HepG2 (cell line): ENCODE measurements at regions not wholly inside any gene's neighbourhood (a gene's known extent, or its start where the extent isn't known, plus 50 kb on each side); places are given as distances from the start of the nearest gene placed in this dataset.

Source experiments
- ATAC-seq: fragments of 200-7000 bp; cut with Tn5 transposase; 3 replicates; pipeline ENCODE4 v1.9.1; 2020; ENCODE audit warnings: mild to moderate bottlenecking, moderate library complexity
- BruUV-seq: library from RNA; stranded (reverse); fragments of 400-500 nt; replicated peaks from 2 replicates; lab custom pipeline; 2021; lab: Mats Ljungman, UMichigan
- CTCF ChIA-PET: fragments of 300-600 bp; formaldehyde crosslinking; extraction: SDS; loops from one replicate; lab custom pipeline; 2021; ENCODE audit warnings: low total read pairs, inconsistent platforms, low intra/inter-chr PET ratio; lab: Yijun Ruan, JAX
- POLR2A ChIA-PET: fragments of 350-600 bp; sonication (Branson Sonifier 250); formaldehyde crosslinking; loops from one replicate; lab custom pipeline; 2020; ENCODE audit warnings: antibody characterized with exemption, inconsistent platforms; lab: Yijun Ruan, JAX
- DNase-seq: peaks from one replicate; pipeline ENCODE4 v3.0.0-alpha.2; 2015; ENCODE audit warnings: low spot score
- FAIRE-seq: peaks from 3 replicates; lab custom pipeline; 2011; peaks lifted over from hg19 to GRCh38; lab: Jason Lieb, UNC
- H2AFZ ChIP-seq: one replicate; pipeline ENCODE4 v1.6.1; 2011; ENCODE audit warnings: low read length, inconsistent platforms
- H3K27ac ChIP-seq: fragments of 300-600 bp; 3 replicates; pipeline ENCODE4 v1.8.0; 2011; ENCODE audit warnings: mixed run types, mild to moderate bottlenecking, mixed read lengths, low read length, inconsistent platforms; ENCODE audit not compliant: insufficient read depth; ENCODE audit errors: extremely low read length
- H3K27me3 ChIP-seq, 2 experiments: fragments of 200-600 bp in 1 of 2; 2 replicates in 1 of 2; 3 replicates in 1 of 2; pipeline versions ENCODE4 v1.6.0 to v1.8.0; 2011; ENCODE audit warnings: low read length in 2 of 2, mild to moderate bottlenecking in 2 of 2, moderate library complexity in 2 of 2, inconsistent platforms in 1 of 2; ENCODE audit not compliant: insufficient read depth in 2 of 2, control insufficient read depth in 1 of 2
- H3K36me3 ChIP-seq, 2 experiments: fragments of 200-600 bp in 1 of 2; replicated peaks in 1 of 2; 2 replicates in 1 of 2; 3 replicates in 1 of 2; pipeline versions ENCODE4 v1.5.1 to v1.8.0; 2011; ENCODE audit warnings: low read length in 2 of 2, inconsistent platforms in 1 of 2; ENCODE audit not compliant: insufficient read depth in 2 of 2, control insufficient read depth in 1 of 2
- H3K4me1 ChIP-seq: 2 replicates; pipeline ENCODE4 v1.5.1; 2012; ENCODE audit warnings: low read length, inconsistent platforms; ENCODE audit not compliant: insufficient read depth
- H3K4me2 ChIP-seq: 2 replicates; pipeline ENCODE4 v1.6.0; 2011; ENCODE audit warnings: low read depth, low read length, inconsistent platforms
- H3K4me3 ChIP-seq, 3 experiments: fragments of 200-600 bp in 1 of 3; sonication (generic), shearing (Covaris generic) in 1 of 3; replicated peaks in 1 of 3; 2 replicates each; pipeline ENCODE4 v1.5.1; 2011 to 2016; ENCODE audit warnings: low read length in 3 of 3, inconsistent platforms in 2 of 3, low read depth in 2 of 3, mild to moderate bottlenecking in 2 of 3, control low read depth in 1 of 3, mixed read lengths in 1 of 3; ENCODE audit not compliant: insufficient read depth in 1 of 3
- H3K79me2 ChIP-seq: one replicate; pipeline ENCODE4 v1.6.1; 2011; ENCODE audit warnings: low read length, inconsistent platforms; ENCODE audit not compliant: insufficient read depth
- H3K9ac ChIP-seq: 2 replicates; pipeline ENCODE4 v1.6.0; 2011; ENCODE audit warnings: mild to moderate bottlenecking, low read depth, low read length, inconsistent platforms; ENCODE audit not compliant: insufficient read depth
- H3K9me3 ChIP-seq: 2 replicates; pipeline ENCODE4 v1.5.1; 2012; ENCODE audit warnings: mild to moderate bottlenecking, low read length
- H4K20me1 ChIP-seq: 2 replicates; pipeline ENCODE4 v1.6.0; 2011; ENCODE audit warnings: inconsistent platforms, mild to moderate bottlenecking, low read length, moderate library complexity; ENCODE audit not compliant: insufficient read depth
- ZNF549 ChIP-seq: sonication (generic); formaldehyde crosslinking; IDR thresholded peaks from 2 replicates; pipeline ENCODE4 v1.5.0; 2020; ENCODE audit warnings: missing genetic modification reagents
- WGBS: methylation state at CpG from one replicate; pipeline ENCODE4 v1.1.6; 2017; ENCODE audit warnings: low lambda C conversion rate; 5-methylcytosine and 5-hydroxymethylcytosine counted together
- in situ Hi-C: cut with HindIII; loops from 2 replicates; pipeline ENCODE4 v1.10.0; 2017; ENCODE audit warnings: low pct_unique_long_range_greater_than_20kb; ENCODE audit not compliant: extremely low pct_ligation_motif_present
- intact Hi-C: fragments of 100-400 bp; cut with micrococcal nuclease; formaldehyde crosslinking; loops from one replicate; pipeline ENCODE4 v1.10.0; 2022; ENCODE audit not compliant: unreplicated experiment
- TF ChIP-seq, protein P1 (sequence below): sonication (generic); formaldehyde crosslinking; IDR thresholded peaks from 2 replicates; pipeline ENCODE4 v1.4.0; 2020; ENCODE audit warnings: low read depth, missing genetic modification reagents
- TF ChIP-seq, protein P2 (sequence below): sonication (generic); formaldehyde crosslinking; IDR thresholded peaks from 2 replicates; pipeline ENCODE4 v1.5.0; 2020; ENCODE audit warnings: mild to moderate bottlenecking, missing genetic modification reagents

DNA sequence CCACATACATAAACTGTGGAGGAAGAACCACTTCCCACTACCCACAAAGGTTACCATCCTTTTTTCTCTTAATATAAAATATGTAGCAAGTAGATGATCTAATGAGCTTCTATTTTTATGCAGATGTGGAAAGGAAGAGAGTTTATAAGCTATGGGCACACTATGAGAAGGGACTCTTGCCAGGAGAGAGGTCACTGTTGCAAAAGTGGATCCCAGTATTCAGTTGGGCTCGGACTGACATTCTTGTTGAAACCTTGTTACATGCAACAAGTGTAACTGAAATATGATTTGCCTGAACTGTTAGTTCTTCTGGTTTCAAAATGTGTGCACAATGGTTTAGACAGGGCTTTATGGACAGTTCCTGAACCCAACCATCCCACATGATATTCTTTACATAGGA is 397.4 kb upstream of the PKN2 start (continued):
- TF ChIP-seq, protein P1, sequence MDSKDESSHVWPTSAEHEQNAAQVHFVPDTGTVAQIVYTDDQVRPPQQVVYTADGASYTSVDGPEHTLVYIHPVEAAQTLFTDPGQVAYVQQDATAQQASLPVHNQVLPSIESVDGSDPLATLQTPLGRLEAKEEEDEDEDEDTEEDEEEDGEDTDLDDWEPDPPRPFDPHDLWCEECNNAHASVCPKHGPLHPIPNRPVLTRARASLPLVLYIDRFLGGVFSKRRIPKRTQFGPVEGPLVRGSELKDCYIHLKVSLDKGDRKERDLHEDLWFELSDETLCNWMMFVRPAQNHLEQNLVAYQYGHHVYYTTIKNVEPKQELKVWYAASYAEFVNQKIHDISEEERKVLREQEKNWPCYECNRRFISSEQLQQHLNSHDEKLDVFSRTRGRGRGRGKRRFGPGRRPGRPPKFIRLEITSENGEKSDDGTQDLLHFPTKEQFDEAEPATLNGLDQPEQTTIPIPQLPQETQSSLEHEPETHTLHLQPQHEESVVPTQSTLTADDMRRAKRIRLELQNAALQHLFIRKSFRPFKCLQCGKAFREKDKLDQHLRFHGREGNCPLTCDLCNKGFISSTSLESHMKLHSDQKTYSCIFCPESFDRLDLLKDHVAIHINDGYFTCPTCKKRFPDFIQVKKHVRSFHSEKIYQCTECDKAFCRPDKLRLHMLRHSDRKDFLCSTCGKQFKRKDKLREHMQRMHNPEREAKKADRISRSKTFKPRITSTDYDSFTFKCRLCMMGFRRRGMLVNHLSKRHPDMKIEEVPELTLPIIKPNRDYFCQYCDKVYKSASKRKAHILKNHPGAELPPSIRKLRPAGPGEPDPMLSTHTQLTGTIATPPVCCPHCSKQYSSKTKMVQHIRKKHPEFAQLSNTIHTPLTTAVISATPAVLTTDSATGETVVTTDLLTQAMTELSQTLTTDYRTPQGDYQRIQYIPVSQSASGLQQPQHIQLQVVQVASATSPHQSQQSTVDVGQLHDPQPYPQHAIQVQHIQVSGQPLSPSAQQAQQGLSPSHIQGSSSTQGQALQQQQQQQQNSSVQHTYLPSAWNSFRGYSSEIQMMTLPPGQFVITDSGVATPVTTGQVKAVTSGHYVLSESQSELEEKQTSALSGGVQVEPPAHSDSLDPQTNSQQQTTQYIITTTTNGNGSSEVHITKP: no peak

DNA sequence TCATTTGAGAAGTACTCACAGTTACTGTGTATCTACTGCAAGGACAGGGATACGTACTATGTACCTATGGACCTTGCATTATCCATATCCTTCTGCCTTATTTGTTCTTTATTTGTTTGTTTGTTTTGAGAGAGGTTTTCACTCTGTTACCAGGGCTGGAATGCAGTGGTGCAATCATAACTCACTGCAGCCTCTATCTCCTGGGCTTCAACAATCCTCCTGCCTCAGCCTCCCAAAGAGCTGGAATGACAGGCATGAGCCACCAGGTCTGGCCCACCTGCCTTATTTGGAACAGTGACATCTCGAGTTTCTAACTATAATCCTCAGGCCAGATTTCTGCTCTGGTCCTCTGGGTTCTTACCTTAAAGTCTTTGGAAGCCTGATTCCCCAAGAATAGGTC is 395.5 kb upstream of the PKN2 start:
- no peaks in the 10 kb centered on the region for H3K9me3 ChIP-seq
- H3K36me3 ChIP-seq: no peaks in the 10 kb centered on the region
- H3K27ac ChIP-seq: no peak overlapping the region
- H4K20me1 ChIP-seq: no peaks in the 10 kb centered on the region
- intact Hi-C loops: no loop called here
- WGBS: 19% methylated on average over 2 of the region's 2 CpGs
- no TSS peak for BruUV-seq
- H3K9ac ChIP-seq: no peak overlapping the region
- no peaks in the 10 kb centered on the region for H3K4me1 ChIP-seq
- no peak for TF ChIP-seq ZNF549
- TF ChIP-seq, protein P2, sequence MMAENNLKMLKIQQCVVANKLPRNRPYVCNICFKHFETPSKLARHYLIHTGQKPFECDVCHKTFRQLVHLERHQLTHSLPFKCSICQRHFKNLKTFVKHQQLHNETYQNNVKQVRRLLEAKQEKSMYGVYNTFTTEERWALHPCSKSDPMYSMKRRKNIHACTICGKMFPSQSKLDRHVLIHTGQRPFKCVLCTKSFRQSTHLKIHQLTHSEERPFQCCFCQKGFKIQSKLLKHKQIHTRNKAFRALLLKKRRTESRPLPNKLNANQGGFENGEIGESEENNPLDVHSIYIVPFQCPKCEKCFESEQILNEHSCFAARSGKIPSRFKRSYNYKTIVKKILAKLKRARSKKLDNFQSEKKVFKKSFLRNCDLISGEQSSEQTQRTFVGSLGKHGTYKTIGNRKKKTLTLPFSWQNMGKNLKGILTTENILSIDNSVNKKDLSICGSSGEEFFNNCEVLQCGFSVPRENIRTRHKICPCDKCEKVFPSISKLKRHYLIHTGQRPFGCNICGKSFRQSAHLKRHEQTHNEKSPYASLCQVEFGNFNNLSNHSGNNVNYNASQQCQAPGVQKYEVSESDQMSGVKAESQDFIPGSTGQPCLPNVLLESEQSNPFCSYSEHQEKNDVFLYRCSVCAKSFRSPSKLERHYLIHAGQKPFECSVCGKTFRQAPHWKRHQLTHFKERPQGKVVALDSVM: peak; percentile 48; the same call in 1 of the 2 replicates
- H2AFZ ChIP-seq: no peak overlapping the region
- no peak overlapping the region for H3K4me3 ChIP-seq
- H3K27me3 ChIP-seq: no peaks in the 10 kb centered on the region
- ChIA-PET CTCF (no interaction called here), POLR2A (no interaction called here)
- H3K79me2 ChIP-seq: no peaks in the 10 kb centered on the region
- ATAC-seq (no peak), FAIRE-seq (no peak), DNase-seq (no peak)
- in situ Hi-C loops: no loop called here
- no peak overlapping the region for H3K4me2 ChIP-seq
